Subcutaneous abdominal adipose tissue (tissue), 5 donors: ENCODE measurements at regions not wholly inside any gene's neighbourhood (a gene's known extent, or its start where the extent isn't known, plus 50 kb on each side); places are given as distances from the start of the nearest gene placed in this dataset.
A peak's percentile ranks its signal among the peaks of the same experiment; 100 is the strongest.

Experiments
- H3K27ac ChIP-seq: one replicate; pipeline ENCODE4 v1.7.0; 2013; ENCODE audit warnings: low read depth, mild to moderate bottlenecking, inconsistent platforms, low read length, moderate library complexity
- H3K27me3 ChIP-seq, 5 donors: one replicate each; pipeline ENCODE4 v1.7.0; 2013; ENCODE audit warnings: low read length in 5 of 5, inconsistent platforms in 1 of 5; ENCODE audit not compliant: control insufficient read depth in 5 of 5, insufficient read depth in 4 of 5
- H3K36me3 ChIP-seq, 5 donors: one replicate each; pipeline ENCODE4 v1.7.0; 2013; ENCODE audit warnings: low read length in 5 of 5; ENCODE audit not compliant: control insufficient read depth in 5 of 5, insufficient read depth in 5 of 5
- H3K4me1 ChIP-seq, 5 donors: one replicate each; pipeline ENCODE4 v1.7.0; 2013; ENCODE audit warnings: low read length in 5 of 5, mild to moderate bottlenecking in 3 of 5, moderate library complexity in 1 of 5; ENCODE audit not compliant: control insufficient read depth in 5 of 5, insufficient read depth in 5 of 5
- H3K4me3 ChIP-seq, 5 donors: one replicate each; pipeline ENCODE4 v1.7.0; 2013; ENCODE audit warnings: low read length in 5 of 5, low read depth in 1 of 5
- H3K9ac ChIP-seq, 5 donors: one replicate each; pipeline ENCODE4 v1.7.0; 2013; ENCODE audit warnings: low read length in 5 of 5, mild to moderate bottlenecking in 4 of 5, moderate library complexity in 3 of 5
- H3K9me3 ChIP-seq, 5 donors: one replicate each; pipeline ENCODE4 v1.7.0; 2013; ENCODE audit warnings: low read length in 5 of 5; ENCODE audit not compliant: control insufficient read depth in 5 of 5
- donor health status: healthy.
- donor health status: healthy.
- donor health status: healthy.
- donor health status: healthy.
- donor health status: healthy.

DNA sequence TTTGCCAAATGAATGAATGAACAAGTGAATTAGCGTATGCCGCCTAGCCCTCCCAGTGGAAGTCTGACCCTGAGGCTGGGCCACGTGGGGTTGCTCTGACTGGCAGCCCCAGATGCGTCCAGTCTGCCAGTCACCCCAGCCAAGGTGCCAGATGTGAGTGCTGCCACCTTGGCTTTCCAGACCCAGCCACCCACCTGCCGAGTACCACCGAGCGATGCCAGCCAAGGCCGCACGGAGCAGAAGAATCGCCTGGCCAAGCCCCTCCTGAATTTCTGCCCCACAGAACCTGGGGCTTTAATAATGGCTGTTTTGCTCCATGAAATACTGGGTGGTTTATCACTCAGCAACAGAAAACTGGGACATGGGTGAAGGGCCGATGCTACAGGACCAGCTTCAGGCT, 59.3 kb downstream of the ADRA2C start:
- Histone ChIP-seq H3K4me1 (peaks cover 0 to 15% (median 13%) of the 10 kb centered on the region in 5 donors), H3K9me3 (no peaks in the 10 kb centered on the region), H3K4me3 (no peak overlapping the region)

DNA sequence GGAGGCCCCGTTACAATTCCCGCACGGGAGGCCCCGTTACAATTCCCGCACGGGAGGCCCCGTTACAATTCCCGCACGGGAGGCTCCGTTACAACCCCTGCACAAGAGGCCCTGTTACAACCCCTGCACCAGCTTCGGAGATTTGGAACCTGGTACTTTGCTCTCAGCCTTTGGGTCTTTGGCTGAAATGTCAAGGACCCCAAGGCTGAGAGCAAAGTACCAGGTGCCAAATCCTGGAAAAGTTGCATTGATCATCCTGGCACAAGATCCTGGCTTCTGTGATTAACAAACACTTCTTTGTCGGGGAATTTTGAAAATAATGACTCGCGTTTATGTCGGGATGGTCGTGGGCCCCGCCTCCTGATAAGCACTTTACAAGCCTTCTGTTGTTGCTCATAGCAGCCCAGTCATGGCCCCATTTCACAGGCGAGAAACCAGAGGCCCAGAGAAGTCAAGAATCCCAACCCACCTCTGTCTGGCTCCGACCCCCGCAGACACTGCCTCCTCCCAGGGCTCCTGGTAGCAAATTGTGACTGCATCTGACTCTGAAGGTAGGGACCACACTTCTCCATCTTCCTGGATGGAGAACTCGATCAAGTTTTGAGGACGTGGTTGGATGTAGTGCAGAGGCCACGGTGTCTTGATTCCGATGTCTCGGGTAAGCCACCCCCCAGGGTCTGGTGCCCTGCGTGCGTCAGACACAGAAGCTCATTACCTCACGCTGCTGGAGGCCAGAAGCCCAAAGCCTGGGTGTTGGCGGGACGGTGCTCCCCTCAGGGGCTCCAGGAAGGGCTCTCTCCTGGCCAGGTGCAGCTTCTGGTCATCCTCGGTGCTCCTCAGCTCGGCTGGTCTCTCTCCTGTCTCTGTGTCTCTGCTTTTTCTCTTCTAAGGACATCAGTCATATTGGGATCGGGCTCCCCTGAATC, 60.3 kb downstream of the ADRA2C start:
- Histone ChIP-seq H3K4me3 (no peak overlapping the region), H3K9ac (no peak overlapping the region), H3K4me1 (peaks cover 0 to 15% (median 13%) of the 10 kb centered on the region in 5 donors), H3K36me3 (no peaks in the 10 kb centered on the region), H3K27me3 (peaks cover 5 to 45% (median 33%) of the 10 kb centered on the region in 5 donors), H3K27ac (no peak overlapping the region), H3K9me3 (no peaks in the 10 kb centered on the region)

More for the DNA sequence above, 59.3 kb downstream of the ADRA2C start:
- H3K27me3 ChIP-seq, result peaks cover 14 to 49% (median 35%) of the 10 kb centered on the region in 5 donors
- H3K9ac ChIP-seq, result no peak overlapping the region
- no peaks in the 10 kb centered on the region for H3K36me3 ChIP-seq
- H3K27ac ChIP-seq, result no peak overlapping the region

DNA sequence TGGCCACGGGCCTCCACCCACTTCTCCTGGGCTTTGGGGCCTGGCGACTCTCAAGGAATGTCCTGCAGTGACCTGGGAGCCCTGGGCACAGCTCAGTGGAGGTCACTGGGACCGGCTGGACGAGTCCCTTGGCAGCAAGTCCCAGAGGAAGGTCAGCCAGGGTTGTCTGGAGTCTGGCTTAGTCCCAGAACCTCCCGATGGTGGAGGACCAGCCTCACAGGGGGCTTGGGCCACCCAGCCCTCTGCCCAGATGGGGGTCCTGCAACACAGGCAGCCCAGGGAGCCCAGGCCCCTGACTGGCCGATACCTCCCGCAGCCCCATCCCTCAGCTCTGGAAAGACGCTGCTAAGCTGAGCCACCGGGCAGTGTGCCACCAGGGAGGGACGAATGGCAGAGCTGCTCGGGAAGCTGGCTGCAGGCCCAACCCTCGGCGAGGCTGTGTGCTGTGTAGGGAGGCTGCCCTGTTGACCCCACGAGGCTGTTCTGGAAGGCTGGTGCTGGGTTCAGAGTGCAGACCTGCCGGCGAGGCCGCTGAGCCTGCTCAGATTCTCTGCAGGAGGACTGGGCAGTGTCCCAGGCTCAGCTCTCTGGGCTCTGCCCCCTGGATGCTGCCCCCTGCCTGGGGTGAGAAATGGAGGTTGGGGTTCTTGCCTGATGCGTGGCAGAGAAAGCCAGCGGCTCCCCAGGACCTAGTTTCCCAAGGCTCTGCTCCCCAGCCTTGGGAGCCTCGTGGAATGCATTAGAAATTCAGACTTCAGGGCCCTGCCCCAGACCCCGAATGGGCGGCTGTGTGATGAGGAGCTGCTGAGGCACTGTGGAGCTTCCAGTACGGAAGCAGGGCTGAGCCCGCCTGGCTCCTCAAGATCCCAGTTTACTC, 61.7 kb downstream of the ADRA2C start:
- Histone ChIP-seq H3K9ac (no peak overlapping the region), H3K27ac (no peak overlapping the region), H3K36me3 (no peaks in the 10 kb centered on the region), H3K9me3 (no peaks in the 10 kb centered on the region), H3K4me1 (peaks cover 2 to 15% (median 13%) of the 10 kb centered on the region in 5 donors), H3K4me3 (peak overlapping the region in 1 of 5 donors; percentile 4), H3K27me3 (peaks cover 0 to 33% (median 25%) of the 10 kb centered on the region in 5 donors)

DNA sequence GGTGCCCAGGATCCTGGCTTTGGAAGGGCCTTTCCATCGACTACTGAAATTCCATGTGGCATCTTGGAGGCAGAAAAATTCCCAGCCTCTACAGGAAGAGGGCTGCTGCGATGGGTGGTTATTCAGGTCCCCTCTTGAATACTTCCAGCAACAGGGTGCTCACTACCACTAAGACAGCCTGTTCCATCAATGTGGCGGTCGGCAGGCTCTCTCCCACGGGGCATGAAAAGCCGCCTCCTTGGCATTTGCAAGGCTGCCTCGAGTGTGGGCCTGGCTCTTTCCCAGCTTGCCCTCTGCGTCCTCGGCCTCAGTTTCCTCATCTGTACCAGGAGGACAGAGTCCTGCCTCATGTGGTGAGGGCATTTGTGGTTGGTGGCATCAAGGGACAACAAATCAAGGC, 62.4 kb downstream of the ADRA2C start:
- Histone ChIP-seq H3K4me1 (peaks cover 2 to 15% (median 13%) of the 10 kb centered on the region in 5 donors), H3K36me3 (no peaks in the 10 kb centered on the region), H3K9ac (no peak overlapping the region), H3K27me3 (peaks cover 0 to 38% (median 28%) of the 10 kb centered on the region in 5 donors), H3K27ac (no peak overlapping the region), H3K4me3 (no peak overlapping the region), H3K9me3 (no peaks in the 10 kb centered on the region)

DNA sequence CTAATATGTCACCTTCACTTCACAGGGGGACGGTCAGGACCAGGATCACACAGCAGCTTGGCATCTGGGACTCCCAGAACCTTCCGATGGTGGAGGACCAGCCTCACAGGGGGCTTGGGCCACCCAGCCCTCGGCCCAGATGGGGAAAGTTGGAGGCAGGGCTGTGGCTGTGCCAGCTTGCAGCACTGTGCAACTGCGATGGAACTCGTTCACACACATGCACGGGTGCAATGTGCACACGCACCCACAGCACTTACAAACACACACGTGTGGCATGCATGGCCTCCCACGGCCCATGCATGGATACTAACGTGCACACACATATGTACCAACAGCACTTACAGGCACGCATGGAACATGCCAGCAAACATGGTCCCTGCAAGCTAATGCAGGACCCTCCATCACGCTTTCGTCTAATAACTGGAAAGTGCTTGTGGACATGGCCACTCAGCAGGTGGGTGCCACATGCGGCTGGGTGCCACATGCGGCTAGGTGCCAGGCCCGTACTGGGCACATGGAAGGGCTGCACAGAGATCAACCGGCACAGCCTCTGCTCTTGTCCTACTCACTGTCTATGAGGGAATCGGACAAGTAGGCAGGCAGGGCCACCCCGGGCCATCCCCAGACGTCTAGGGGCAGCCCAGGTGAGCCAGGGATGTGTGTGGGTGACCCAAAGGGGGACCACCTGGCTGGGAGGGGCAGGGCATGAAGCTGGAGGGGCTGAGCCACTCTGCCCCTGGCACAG, 63.2 kb downstream of the ADRA2C start:
- Histone ChIP-seq H3K4me1 (peaks cover 2 to 15% (median 13%) of the 10 kb centered on the region in 5 donors), H3K27me3 (peaks cover 0 to 42% (median 31%) of the 10 kb centered on the region in 5 donors), H3K36me3 (no peaks in the 10 kb centered on the region), H3K27ac (no peak overlapping the region), H3K4me3 (no peak overlapping the region), H3K9me3 (no peaks in the 10 kb centered on the region), H3K9ac (no peak overlapping the region)

DNA sequence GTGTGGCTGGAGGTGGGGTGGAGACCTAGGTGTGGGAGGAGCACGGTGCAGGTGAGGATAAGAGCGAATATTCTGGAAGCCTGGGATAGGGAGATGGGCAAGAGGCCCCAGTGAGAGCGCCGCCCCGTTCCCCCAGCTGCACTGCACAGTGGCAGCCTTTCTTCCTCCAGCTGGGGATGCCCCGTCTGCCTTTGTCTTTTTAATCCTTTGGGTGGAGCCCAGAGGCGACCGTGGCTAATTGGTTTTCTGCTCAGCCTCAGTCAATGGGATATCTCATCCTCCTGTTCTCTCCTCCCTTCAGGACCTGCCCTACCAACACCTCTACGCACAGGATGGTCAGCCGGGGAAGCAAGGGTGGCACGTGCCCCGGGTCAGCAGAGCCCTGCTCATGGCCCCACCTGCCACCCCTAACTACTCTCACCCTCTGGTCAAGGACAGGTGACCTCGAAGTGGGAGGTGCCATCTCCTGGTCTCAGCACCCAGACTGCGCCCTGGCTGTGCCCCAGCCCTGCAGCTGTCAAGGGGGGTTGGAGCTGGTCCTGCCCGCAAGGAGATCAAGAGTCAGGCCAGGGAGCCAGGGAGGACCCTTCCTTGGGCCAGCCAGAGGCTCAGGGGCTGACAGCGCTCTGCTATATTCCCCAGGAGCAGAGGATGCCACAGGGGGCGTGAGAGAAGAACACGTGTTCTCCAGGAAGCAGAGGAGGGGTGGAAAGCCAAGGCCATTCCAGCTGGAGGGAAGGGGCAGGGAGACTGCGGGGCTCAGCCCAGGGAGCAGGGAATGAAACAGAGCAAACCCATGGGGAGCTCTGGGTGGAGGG, 64.0 kb downstream of the ADRA2C start:
- H3K9ac ChIP-seq, result no peak overlapping the region
- peaks cover 1 to 42% (median 37%) of the 10 kb centered on the region in 5 donors for H3K27me3 ChIP-seq
- H3K4me3 ChIP-seq, result no peak overlapping the region
- H3K9me3 ChIP-seq, result no peaks in the 10 kb centered on the region
- H3K4me1 ChIP-seq, result peaks cover 2 to 15% (median 13%) of the 10 kb centered on the region in 5 donors
- H3K36me3 ChIP-seq, result no peaks in the 10 kb centered on the region
- H3K27ac ChIP-seq, result no peak overlapping the region

DNA sequence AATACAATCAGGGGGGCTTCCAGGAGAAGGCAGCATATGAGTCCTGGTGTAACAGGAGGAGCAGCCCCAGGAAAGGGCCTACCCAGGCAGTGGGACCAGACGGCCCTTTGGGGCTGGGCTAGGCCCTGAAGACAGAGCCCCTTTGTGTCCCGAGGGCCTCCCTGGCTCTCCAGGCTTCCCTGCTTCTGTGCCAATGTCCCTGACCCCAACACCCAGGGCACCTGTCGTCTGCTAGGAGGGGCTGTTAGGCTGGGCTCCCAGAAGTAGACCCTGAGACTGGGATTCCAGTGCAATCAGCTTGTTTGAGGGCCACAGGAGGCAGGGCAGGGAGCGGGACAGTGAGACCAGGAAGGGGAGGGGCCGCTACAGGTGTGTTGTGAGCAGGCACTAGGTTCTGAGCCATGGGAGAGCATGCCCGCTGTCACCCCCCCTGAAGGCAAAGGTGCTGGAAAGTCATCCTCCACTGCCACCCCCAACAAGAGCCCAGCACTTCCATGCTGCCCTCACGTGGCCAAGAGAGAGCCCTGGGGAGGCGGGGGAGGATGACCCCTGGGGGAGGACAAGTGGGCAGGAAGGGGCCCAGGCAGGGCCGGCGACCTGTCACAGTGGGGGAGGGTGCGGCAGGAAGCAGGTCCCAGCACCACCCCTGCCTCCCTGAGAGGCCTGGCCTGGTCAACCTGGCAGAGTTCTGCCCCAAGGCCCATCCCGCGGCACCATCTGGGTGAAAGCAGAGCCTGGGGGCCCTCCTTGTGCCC, 64.8 kb downstream of the ADRA2C start:
- no peaks in the 10 kb centered on the region for H3K9me3 ChIP-seq
- no peak overlapping the region for H3K4me3 ChIP-seq
- no peaks in the 10 kb centered on the region for H3K36me3 ChIP-seq
- H3K9ac ChIP-seq, result no peak overlapping the region
- H3K4me1 ChIP-seq, result peaks cover 2 to 15% (median 13%) of the 10 kb centered on the region in 5 donors
- H3K27ac ChIP-seq, result no peak overlapping the region
- peaks cover 9 to 46% (median 43%) of the 10 kb centered on the region in 5 donors for H3K27me3 ChIP-seq

DNA sequence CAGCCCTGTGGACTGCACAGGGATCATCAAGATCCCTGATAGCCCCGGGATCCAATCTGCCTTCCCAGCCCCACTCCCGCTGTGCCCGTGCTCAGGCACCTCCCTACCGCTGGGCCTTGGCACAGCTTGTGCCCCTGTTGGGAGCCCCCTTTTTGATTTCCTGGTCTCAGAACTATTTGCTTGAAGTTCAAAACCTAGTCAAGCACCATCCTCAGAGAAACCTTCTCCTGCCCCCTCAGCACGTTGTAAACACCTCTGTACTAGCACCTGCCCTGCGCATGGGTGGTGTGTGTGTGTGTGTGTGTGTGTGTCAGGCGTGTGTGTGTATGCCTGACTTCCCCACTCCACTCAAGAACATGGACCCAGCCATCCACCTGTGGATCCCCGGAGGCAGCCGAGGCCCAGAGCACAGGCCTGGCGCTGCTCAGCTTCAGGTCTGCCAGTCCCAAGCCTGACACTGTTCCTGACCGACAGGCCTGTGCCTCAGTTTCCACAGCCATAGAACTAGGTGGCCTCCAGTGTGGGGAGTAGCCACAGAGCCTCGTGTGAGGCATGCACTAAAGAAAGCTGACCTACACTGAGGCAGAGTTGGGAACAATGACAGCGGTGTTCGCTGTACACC, 65.5 kb downstream of the ADRA2C start:
- Histone ChIP-seq H3K9me3 (no peaks in the 10 kb centered on the region), H3K4me3 (no peak overlapping the region), H3K36me3 (no peaks in the 10 kb centered on the region), H3K27ac (no peak overlapping the region), H3K4me1 (peaks cover 2 to 15% (median 13%) of the 10 kb centered on the region in 5 donors), H3K27me3 (peaks cover 15 to 49% (median 48%) of the 10 kb centered on the region in 5 donors), H3K9ac (no peak overlapping the region)
